CD4-positive, alpha-beta T cell (primary cell): ENCODE measurements at regions not wholly inside any gene's neighbourhood (a gene's known extent, or its start where the extent isn't known, plus 50 kb on each side); places are given as distances from the start of the nearest gene placed in this dataset.

Experiments used
- ATAC-seq: fragments of 200-7000 bp; cut with Tn5 transposase; one replicate; pipeline ENCODE4 v1.10.0; 2022; ENCODE audit warnings: mild to moderate bottlenecking; ENCODE audit not compliant: poor library complexity
- CTCF ChIA-PET: fragments of 350-600 bp; sonication (Branson Sonifier 250); formaldehyde crosslinking; loops from one replicate; lab custom pipeline; 2021; ENCODE audit warnings: antibody characterized with exemption, inconsistent platforms; lab: Charles Lee
- POLR2A ChIA-PET: fragments of 350-600 bp; sonication (Branson Sonifier 250); formaldehyde crosslinking; loops from one replicate; lab custom pipeline; 2021; ENCODE audit warnings: antibody characterized with exemption, inconsistent platforms; lab: Charles Lee
- DNase-seq, 14 experiments: peaks; one replicate each; pipeline ENCODE4 v3.0.0-alpha.2; 2013 to 2020; ENCODE audit warnings: mixed read lengths in 2 of 14
- H3K27ac ChIP-seq, 2 donors: one replicate each; pipeline versions ENCODE4 v1.5.1 to v1.7.0; 2013; ENCODE audit warnings: low read length in 2 of 2, low read depth in 1 of 2, mild to moderate bottlenecking in 1 of 2
- H3K27me3 ChIP-seq, 2 experiments: 1 replicate in 1 of 2; 2 replicates in 1 of 2; pipeline versions ENCODE4 v1.6.1 to v1.7.0; 2013; ENCODE audit warnings: low read length in 2 of 2, control low read depth in 1 of 2, mild to moderate bottlenecking in 1 of 2, moderate library complexity in 1 of 2; ENCODE audit not compliant: insufficient read depth in 2 of 2, control insufficient read depth in 1 of 2
- H3K36me3 ChIP-seq: one replicate; pipeline ENCODE4 v1.6.1; 2013; ENCODE audit warnings: low read length, control low read depth; ENCODE audit not compliant: insufficient read depth
- H3K4me1 ChIP-seq: one replicate; pipeline ENCODE4 v1.6.1; 2013; ENCODE audit warnings: low read length, control low read depth; ENCODE audit not compliant: insufficient read depth
- H3K4me3 ChIP-seq: one replicate; pipeline ENCODE4 v1.5.1; 2013; ENCODE audit warnings: mild to moderate bottlenecking, low read length, moderate library complexity
- H3K9me3 ChIP-seq, 2 experiments: 1 replicate in 1 of 2; 2 replicates in 1 of 2; pipeline versions ENCODE4 v1.6.1 to v1.7.0; 2013; ENCODE audit warnings: low read length in 2 of 2, mild to moderate bottlenecking in 2 of 2, control low read depth in 1 of 2, moderate library complexity in 1 of 2; ENCODE audit not compliant: control insufficient read depth in 1 of 2, insufficient read depth in 1 of 2
- H3K27ac Mint-ChIP-seq: one replicate; pipeline ENCODE4 v1.8.0; 2020; ENCODE audit warnings: mixed read lengths
- H3K27me3 Mint-ChIP-seq: one replicate; pipeline ENCODE4 v1.8.0; 2021; ENCODE audit warnings: mixed read lengths
- H3K36me3 Mint-ChIP-seq: one replicate; pipeline ENCODE4 v1.8.0; 2021; ENCODE audit warnings: low read depth, mixed read lengths
- H3K4me1 Mint-ChIP-seq: one replicate; pipeline ENCODE4 v1.8.0; 2021; ENCODE audit warnings: low read depth, mixed read lengths
- H3K4me3 Mint-ChIP-seq: one replicate; pipeline ENCODE4 v1.8.0; 2020; ENCODE audit warnings: mild to moderate bottlenecking, mixed read lengths
- H3K9me3 Mint-ChIP-seq: one replicate; pipeline ENCODE4 v1.8.0; 2020; ENCODE audit warnings: mixed read lengths
- CTCF ChIP-seq: fragments of 200-600 bp; IDR thresholded peaks from one replicate; pipeline ENCODE4 v1.8.0; 2022; ENCODE audit warnings: antibody characterized with exemption, mild to moderate bottlenecking
- intact Hi-C, 2 experiments: fragments of 100-400 bp; cut with DNase I in 1 of 2; cut with micrococcal nuclease in 1 of 2; formaldehyde crosslinking; loops; one replicate each; pipeline versions ENCODE4 v1.15.1 to v1.9.0; 2023 to 2025; cut with DNase I, micrococcal nuclease

GRCh38 chr6:87763276-87763675 is 61.2 kb upstream of the AKIRIN2 start:
- Histone ChIP-seq H3K27ac (no peak overlapping the region), H3K4me3 (no peak overlapping the region), H3K9me3 (no peaks in the 10 kb centered on the region), H3K4me1 (no peaks in the 10 kb centered on the region), H3K27me3 (no peaks in the 10 kb centered on the region), H3K36me3 (no peaks in the 10 kb centered on the region)
- H3K4me3 Mint-ChIP-seq = no peak overlapping the region
- H3K4me1 Mint-ChIP-seq = no peaks in the 10 kb centered on the region
- intact Hi-C loops = no loop called here
- TF ChIP-seq CTCF = no peak
- no peaks in the 10 kb centered on the region for H3K9me3 Mint-ChIP-seq
- H3K27ac Mint-ChIP-seq = no peak overlapping the region
- ChIA-PET CTCF (no interaction called here), POLR2A (no interaction called here)
- no peaks in the 10 kb centered on the region for H3K27me3 Mint-ChIP-seq
- no peaks in the 10 kb centered on the region for H3K36me3 Mint-ChIP-seq
- DNase-seq (no peak), ATAC-seq (no peak)

- H3K4me3 ChIP-seq = no peak overlapping the region
- no peaks in the 10 kb centered on the region for H3K36me3 Mint-ChIP-seq
- intact Hi-C loops = no loop called here
- H3K4me1 Mint-ChIP-seq = peaks cover under 1% of the 10 kb centered on the region
- peaks cover 5% of the 10 kb centered on the region for H3K4me1 ChIP-seq
- H3K4me3 Mint-ChIP-seq = no peak overlapping the region
- H3K9me3 Mint-ChIP-seq = no peaks in the 10 kb centered on the region
- H3K27ac Mint-ChIP-seq = no peak overlapping the region
- DNase-seq (no peak), ATAC-seq (no peak)
- H3K27ac ChIP-seq = no peak overlapping the region
- no peak for TF ChIP-seq CTCF
- no peaks in the 10 kb centered on the region for H3K27me3 ChIP-seq
- no peaks in the 10 kb centered on the region for H3K27me3 Mint-ChIP-seq
- ChIA-PET POLR2A (no interaction called here), CTCF (no interaction called here)
- no peaks in the 10 kb centered on the region for H3K9me3 ChIP-seq
- H3K36me3 ChIP-seq = no peaks in the 10 kb centered on the region
Measured at GRCh38 chr6:87762116-87762515, 60.1 kb upstream of the AKIRIN2 start.

GRCh38 chr6:87757792-87758191 is 55.8 kb upstream of the AKIRIN2 start:
- CTCF ChIA-PET = no interaction called here
- H3K27ac ChIP-seq = no peak overlapping the region
- H3K4me3 Mint-ChIP-seq = no peak overlapping the region

More at GRCh38 chr6:87757792-87758191, 55.8 kb upstream of the AKIRIN2 start:
- Histone ChIP-seq H3K9me3 (no peaks in the 10 kb centered on the region), H3K4me3 (no peak overlapping the region), H3K36me3 (no peaks in the 10 kb centered on the region), H3K27me3 (no peaks in the 10 kb centered on the region), H3K4me1 (peaks cover 6% of the 10 kb centered on the region)
- no peak for ATAC-seq
- no peak for DNase-seq
- Mint-ChIP-seq H3K4me1 (peaks cover 5% of the 10 kb centered on the region), H3K9me3 (no peaks in the 10 kb centered on the region), H3K27ac (no peak overlapping the region), H3K36me3 (no peaks in the 10 kb centered on the region), H3K27me3 (no peaks in the 10 kb centered on the region)
- intact Hi-C loops = no loop called here
- POLR2A ChIA-PET = no interaction called here
- TF ChIP-seq CTCF = no peak
